ENCODE measurements at regions not wholly inside any gene's neighbourhood (a gene's known extent, or its start where the extent isn't known, plus 50 kb on each side); places are given as distances from the start of the nearest gene placed in this dataset.

DNA sequence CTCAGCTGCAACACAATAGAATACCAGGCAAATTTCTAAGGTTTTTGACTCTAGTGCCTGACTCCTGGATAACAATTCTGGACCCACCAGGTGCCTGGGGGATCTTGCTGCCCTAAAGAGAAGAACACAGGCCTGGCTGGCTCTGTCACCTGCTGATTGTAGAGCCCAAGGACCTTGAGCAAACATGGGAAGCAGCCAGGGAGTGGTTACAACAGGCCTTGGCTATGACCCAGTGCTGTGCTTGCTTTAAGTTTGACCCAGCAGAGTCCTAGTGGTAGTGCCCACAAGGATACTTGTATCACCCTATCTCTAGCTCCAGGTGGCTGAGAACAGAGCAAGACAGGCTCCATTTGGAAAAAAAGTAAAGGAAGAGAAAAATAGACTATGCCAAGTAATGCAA, 176.8 kb upstream of the DCAF12L2 start:
- Histone ChIP-seq H3K36me3 (ENCODE audit: control insufficient read depth in 2 of 2, insufficient read depth in 2 of 2, low read length in 1 of 2) (no peaks in the 10 kb centered on the region), H3K4me3 (no peak overlapping the region), H3K9me3 (replicated peaks; ENCODE audit: control insufficient read depth, insufficient read depth, low read length) (no peaks in the 10 kb centered on the region), H3K9ac (ENCODE audit: control insufficient read depth, insufficient read depth, low read length) (no peak overlapping the region), H3K4me1 (ENCODE audit: control insufficient read depth, insufficient read depth, low read length) (no peaks in the 10 kb centered on the region), H3K27ac (ENCODE audit: control insufficient read depth, insufficient read depth) (no peak overlapping the region), H3K4me2 (ENCODE audit: control insufficient read depth, insufficient read depth) (no peak overlapping the region), H2AFZ (ENCODE audit: control insufficient read depth, low read depth, low read length) (no peak overlapping the region), H3K27me3 (replicated peaks in 1 of 2; ENCODE audit: control insufficient read depth in 2 of 2, insufficient read depth in 2 of 2, low read length in 1 of 2) (no peaks in the 10 kb centered on the region), H4K20me1 (ENCODE audit: control insufficient read depth, insufficient read depth) (no peaks in the 10 kb centered on the region), H3K79me2 (ENCODE audit: control insufficient read depth, insufficient read depth, low read length) (no peaks in the 10 kb centered on the region)
- DNase-seq (ENCODE audit: low read depth, low spot score) (no peak), FAIRE-seq (no peak), ATAC-seq (no peak)
- in situ Hi-C loops (cut with MboI) = no loop called here
- no TSS peak for BruUV-seq (replicated peaks)
- ChIA-PET CTCF (no interaction called here), RAD21 (ENCODE audit: unreplicated experiment) (no interaction called here), SMC1A (ENCODE audit: uncharacterized antibody, unreplicated experiment) (no interaction called here), POLR2A (no interaction called here)
- TF ChIP-seq, protein P1, sequence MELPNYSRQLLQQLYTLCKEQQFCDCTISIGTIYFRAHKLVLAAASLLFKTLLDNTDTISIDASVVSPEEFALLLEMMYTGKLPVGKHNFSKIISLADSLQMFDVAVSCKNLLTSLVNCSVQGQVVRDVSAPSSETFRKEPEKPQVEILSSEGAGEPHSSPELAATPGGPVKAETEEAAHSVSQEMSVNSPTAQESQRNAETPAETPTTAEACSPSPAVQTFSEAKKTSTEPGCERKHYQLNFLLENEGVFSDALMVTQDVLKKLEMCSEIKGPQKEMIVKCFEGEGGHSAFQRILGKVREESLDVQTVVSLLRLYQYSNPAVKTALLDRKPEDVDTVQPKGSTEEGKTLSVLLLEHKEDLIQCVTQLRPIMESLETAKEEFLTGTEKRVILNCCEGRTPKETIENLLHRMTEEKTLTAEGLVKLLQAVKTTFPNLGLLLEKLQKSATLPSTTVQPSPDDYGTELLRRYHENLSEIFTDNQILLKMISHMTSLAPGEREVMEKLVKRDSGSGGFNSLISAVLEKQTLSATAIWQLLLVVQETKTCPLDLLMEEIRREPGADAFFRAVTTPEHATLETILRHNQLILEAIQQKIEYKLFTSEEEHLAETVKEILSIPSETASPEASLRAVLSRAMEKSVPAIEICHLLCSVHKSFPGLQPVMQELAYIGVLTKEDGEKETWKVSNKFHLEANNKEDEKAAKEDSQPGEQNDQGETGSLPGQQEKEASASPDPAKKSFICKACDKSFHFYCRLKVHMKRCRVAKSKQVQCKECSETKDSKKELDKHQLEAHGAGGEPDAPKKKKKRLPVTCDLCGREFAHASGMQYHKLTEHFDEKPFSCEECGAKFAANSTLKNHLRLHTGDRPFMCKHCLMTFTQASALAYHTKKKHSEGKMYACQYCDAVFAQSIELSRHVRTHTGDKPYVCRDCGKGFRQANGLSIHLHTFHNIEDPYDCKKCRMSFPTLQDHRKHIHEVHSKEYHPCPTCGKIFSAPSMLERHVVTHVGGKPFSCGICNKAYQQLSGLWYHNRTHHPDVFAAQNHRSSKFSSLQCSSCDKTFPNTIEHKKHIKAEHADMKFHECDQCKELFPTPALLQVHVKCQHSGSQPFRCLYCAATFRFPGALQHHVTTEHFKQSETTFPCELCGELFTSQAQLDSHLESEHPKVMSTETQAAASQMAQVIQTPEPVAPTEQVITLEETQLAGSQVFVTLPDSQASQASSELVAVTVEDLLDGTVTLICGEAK (IDR thresholded peaks at IDR 0.05; ENCODE audit: borderline replicate concordance) = no peak
- no peak for TF ChIP-seq IRF4 (IDR thresholded peaks at IDR 0.05; ENCODE audit: low read depth, low read length)
- TF ChIP-seq, protein P2, sequence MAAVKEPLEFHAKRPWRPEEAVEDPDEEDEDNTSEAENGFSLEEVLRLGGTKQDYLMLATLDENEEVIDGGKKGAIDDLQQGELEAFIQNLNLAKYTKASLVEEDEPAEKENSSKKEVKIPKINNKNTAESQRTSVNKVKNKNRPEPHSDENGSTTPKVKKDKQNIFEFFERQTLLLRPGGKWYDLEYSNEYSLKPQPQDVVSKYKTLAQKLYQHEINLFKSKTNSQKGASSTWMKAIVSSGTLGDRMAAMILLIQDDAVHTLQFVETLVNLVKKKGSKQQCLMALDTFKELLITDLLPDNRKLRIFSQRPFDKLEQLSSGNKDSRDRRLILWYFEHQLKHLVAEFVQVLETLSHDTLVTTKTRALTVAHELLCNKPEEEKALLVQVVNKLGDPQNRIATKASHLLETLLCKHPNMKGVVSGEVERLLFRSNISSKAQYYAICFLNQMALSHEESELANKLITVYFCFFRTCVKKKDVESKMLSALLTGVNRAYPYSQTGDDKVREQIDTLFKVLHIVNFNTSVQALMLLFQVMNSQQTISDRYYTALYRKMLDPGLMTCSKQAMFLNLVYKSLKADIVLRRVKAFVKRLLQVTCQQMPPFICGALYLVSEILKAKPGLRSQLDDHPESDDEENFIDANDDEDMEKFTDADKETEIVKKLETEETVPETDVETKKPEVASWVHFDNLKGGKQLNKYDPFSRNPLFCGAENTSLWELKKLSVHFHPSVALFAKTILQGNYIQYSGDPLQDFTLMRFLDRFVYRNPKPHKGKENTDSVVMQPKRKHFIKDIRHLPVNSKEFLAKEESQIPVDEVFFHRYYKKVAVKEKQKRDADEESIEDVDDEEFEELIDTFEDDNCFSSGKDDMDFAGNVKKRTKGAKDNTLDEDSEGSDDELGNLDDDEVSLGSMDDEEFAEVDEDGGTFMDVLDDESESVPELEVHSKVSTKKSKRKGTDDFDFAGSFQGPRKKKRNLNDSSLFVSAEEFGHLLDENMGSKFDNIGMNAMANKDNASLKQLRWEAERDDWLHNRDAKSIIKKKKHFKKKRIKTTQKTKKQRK (IDR thresholded peaks at IDR 0.05; ENCODE audit: low read depth, low read length) = no peak
- TF ChIP-seq, protein P3, sequence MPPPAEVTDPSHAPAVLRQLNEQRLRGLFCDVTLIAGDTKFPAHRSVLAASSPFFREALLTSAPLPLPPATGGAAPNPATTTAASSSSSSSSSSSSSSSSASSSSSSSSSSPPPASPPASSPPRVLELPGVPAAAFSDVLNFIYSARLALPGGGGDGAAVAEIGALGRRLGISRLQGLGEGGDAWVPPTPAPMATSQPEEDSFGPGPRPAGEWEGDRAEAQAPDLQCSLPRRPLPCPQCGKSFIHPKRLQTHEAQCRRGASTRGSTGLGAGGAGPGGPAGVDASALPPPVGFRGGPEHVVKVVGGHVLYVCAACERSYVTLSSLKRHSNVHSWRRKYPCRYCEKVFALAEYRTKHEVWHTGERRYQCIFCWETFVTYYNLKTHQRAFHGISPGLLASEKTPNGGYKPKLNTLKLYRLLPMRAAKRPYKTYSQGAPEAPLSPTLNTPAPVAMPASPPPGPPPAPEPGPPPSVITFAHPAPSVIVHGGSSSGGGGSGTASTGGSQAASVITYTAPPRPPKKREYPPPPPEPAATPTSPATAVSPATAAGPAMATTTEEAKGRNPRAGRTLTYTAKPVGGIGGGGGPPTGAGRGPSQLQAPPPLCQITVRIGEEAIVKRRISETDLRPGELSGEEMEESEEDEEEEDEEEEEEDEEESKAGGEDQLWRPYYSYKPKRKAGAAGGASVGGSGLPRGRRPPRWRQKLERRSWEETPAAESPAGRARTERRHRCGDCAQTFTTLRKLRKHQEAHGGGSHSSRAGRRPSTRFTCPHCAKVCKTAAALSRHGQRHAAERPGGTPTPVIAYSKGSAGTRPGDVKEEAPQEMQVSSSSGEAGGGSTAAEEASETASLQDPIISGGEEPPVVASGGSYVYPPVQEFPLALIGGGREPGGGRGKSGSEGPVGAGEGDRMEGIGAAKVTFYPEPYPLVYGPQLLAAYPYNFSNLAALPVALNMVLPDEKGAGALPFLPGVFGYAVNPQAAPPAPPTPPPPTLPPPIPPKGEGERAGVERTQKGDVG (CRISPR knock-in tag; IDR thresholded peaks at IDR 0.05) = no peak
- no peak for TF ChIP-seq ASH2L (IDR thresholded peaks at IDR 0.05; ENCODE audit: borderline replicate concordance, low read depth)
- no peak for TF ChIP-seq NFXL1 (IDR thresholded peaks at IDR 0.05; ENCODE audit: borderline replicate concordance)
- TF ChIP-seq BACH1 (IDR thresholded peaks at IDR 0.05; ENCODE audit: borderline replicate concordance) = no peak
- no peak for TF ChIP-seq MEF2B (IDR thresholded peaks at IDR 0.05; ENCODE audit: partially characterized antibody, poor library complexity, severe bottlenecking)
- TF ChIP-seq SIX5 (IDR thresholded peaks at IDR 0.05; ENCODE audit: low read depth, low read length, severe bottlenecking) = no peak
- intact Hi-C loops (cut with micrococcal nuclease; ENCODE audit: unreplicated experiment) = no loop called here
